GM23338 (cell line): ENCODE measurements at regions not wholly inside any gene's neighbourhood (a gene's known extent, or its start where the extent isn't known, plus 50 kb on each side); places are given as distances from the start of the nearest gene placed in this dataset.

Experiments
- ATAC-seq: fragments of 200-7000 bp; cut with Tn5 transposase; 3 replicates; pipeline ENCODE4 v1.9.1; 2020
- DNase-seq: peaks from one replicate; pipeline ENCODE4 v3.0.0-alpha.2; 2015; ENCODE audit warnings: low spot score
- H2AFZ ChIP-seq: fragments of 200-600 bp; sonication (generic); 2 replicates; pipeline ENCODE4 v1.8.0; 2016; ENCODE audit warnings: antibody characterized with exemption, mild to moderate bottlenecking, moderate library complexity
- H3F3A ChIP-seq: fragments of 200-600 bp; sonication (generic); replicated peaks from 2 replicates; pipeline ENCODE4 v1.8.0; 2017; ENCODE audit warnings: antibody characterized with exemption, mixed run types, low read depth
- H3K27ac ChIP-seq: fragments of 200-600 bp; sonication (generic); 2 replicates; pipeline ENCODE4 v1.6.1; 2016; ENCODE audit warnings: low read depth
- H3K27me3 ChIP-seq: fragments of 200-600 bp; sonication (generic); 2 replicates; pipeline ENCODE4 v1.8.0; 2016; ENCODE audit warnings: mild to moderate bottlenecking, mixed run types, moderate library complexity; ENCODE audit not compliant: insufficient read depth
- H3K36me3 ChIP-seq: fragments of 200-600 bp; sonication (generic); 2 replicates; pipeline ENCODE4 v1.8.0; 2016; ENCODE audit warnings: mild to moderate bottlenecking; ENCODE audit not compliant: insufficient read depth
- H3K4me1 ChIP-seq: fragments of 200-600 bp; sonication (generic); 2 replicates; pipeline ENCODE4 v1.8.0; 2016; ENCODE audit warnings: mild to moderate bottlenecking, moderate library complexity; ENCODE audit not compliant: insufficient read depth
- H3K4me2 ChIP-seq: fragments of 200-600 bp; sonication (generic); 2 replicates; pipeline ENCODE4 v1.7.1; 2017; ENCODE audit warnings: mixed run types
- H3K4me3 ChIP-seq: fragments of 200-600 bp; sonication (generic); 2 replicates; pipeline ENCODE4 v1.6.1; 2016; ENCODE audit warnings: mixed run types
- H3K79me2 ChIP-seq: fragments of 200-600 bp; sonication (generic); replicated peaks from 2 replicates; pipeline ENCODE4 v1.8.0; 2017; ENCODE audit warnings: mild to moderate bottlenecking; ENCODE audit not compliant: insufficient read depth
- H3K9me2 ChIP-seq: fragments of 200-600 bp; sonication (generic); 2 replicates; pipeline ENCODE4 v1.8.0; 2017; ENCODE audit not compliant: insufficient read depth
- H4K20me1 ChIP-seq: fragments of 200-600 bp; sonication (generic); replicated peaks from 2 replicates; pipeline ENCODE4 v1.8.0; 2017; ENCODE audit warnings: mild to moderate bottlenecking; ENCODE audit not compliant: insufficient read depth
- H3K27ac Mint-ChIP-seq: 2 replicates; pipeline ENCODE4 v1.8.0; 2020; ENCODE audit warnings: inconsistent platforms, mild to moderate bottlenecking, moderate library complexity, mixed read lengths
- H3K27me3 Mint-ChIP-seq: 3 replicates; pipeline ENCODE4 v1.8.0; 2022; ENCODE audit warnings: low read depth, mild to moderate bottlenecking, moderate library complexity, mixed read lengths, inconsistent platforms; ENCODE audit not compliant: insufficient read depth, poor library complexity
- H3K36me3 Mint-ChIP-seq: 3 replicates; pipeline ENCODE4 v1.8.0; 2021; ENCODE audit warnings: low read depth, mild to moderate bottlenecking, inconsistent platforms, moderate library complexity, mixed read lengths
- H3K4me1 Mint-ChIP-seq: 3 replicates; pipeline ENCODE4 v1.8.0; 2020; ENCODE audit warnings: mild to moderate bottlenecking, inconsistent platforms, mixed read lengths
- H3K4me3 Mint-ChIP-seq: 3 replicates; pipeline ENCODE4 v1.8.0; 2021; ENCODE audit warnings: moderate library complexity, mild to moderate bottlenecking, inconsistent platforms, mixed read lengths
- H3K9me3 Mint-ChIP-seq: 3 replicates; pipeline ENCODE4 v1.8.0; 2020; ENCODE audit warnings: moderate library complexity, mild to moderate bottlenecking, inconsistent platforms, mixed read lengths
- CREB1 ChIP-seq: fragments of 250-450 bp; sonication (Bioruptor Pico); IDR thresholded peaks from 2 replicates; pipeline ENCODE4 v1.5.0; 2020; ENCODE audit warnings: low read depth, mild to moderate bottlenecking, moderate library complexity
- REST ChIP-seq: IDR thresholded peaks from one replicate; pipeline ENCODE4 v1.6.1; 2018; ENCODE audit warnings: antibody characterized with exemption; ENCODE audit not compliant: unreplicated experiment
- ZNF331 ChIP-seq: fragments of 250-450 bp; sonication (Bioruptor Pico); IDR thresholded peaks from 2 replicates; pipeline ENCODE4 v1.5.0; 2020; ENCODE audit warnings: low read depth, mild to moderate bottlenecking, moderate library complexity
- ZNF462 ChIP-seq: fragments of 250-450 bp; sonication (Bioruptor Pico); IDR thresholded peaks from 2 replicates; pipeline ENCODE4 v1.5.0; 2020; ENCODE audit warnings: mild to moderate bottlenecking, moderate library complexity

- TF ChIP-seq REST, result no peak
These were observed 521.6 kb upstream of the SLIT2 start (continued) for GRCh38 chr4:19729886-19730651.

- H3K9me2 ChIP-seq, result no peaks in the 10 kb centered on the region
- TF ChIP-seq CREB1 (CRISPR knock-in tag), result no peak
- Mint-ChIP-seq H3K27me3 (peaks cover 2% of the 10 kb centered on the region), H3K4me1 (no peaks in the 10 kb centered on the region), H3K36me3 (no peaks in the 10 kb centered on the region), H3K9me3 (peaks cover 4% of the 10 kb centered on the region; the same call in 2 of the 3 replicates), H3K4me3 (no peak overlapping the region), H3K27ac (no peak overlapping the region)
- no peaks in the 10 kb centered on the region for H3K79me2 ChIP-seq
- no peaks in the 10 kb centered on the region for H3F3A ChIP-seq
- H3K27me3 ChIP-seq, result no peaks in the 10 kb centered on the region
- no peak overlapping the region for H3K27ac ChIP-seq
- ATAC-seq (no peak), DNase-seq (no peak)
- H3K4me1 ChIP-seq, result no peaks in the 10 kb centered on the region
- H3K4me2 ChIP-seq, result no peak overlapping the region
- H3K36me3 ChIP-seq, result no peaks in the 10 kb centered on the region
- H2AFZ ChIP-seq, result no peak overlapping the region
- no peaks in the 10 kb centered on the region for H4K20me1 ChIP-seq
- H3K4me3 ChIP-seq, result no peak overlapping the region
These were observed 522.9 kb upstream of the SLIT2 start for GRCh38 chr4:19728773-19729172.

- Histone ChIP-seq H4K20me1 (no peaks in the 10 kb centered on the region), H3K4me3 (no peak overlapping the region), H3K27ac (no peak overlapping the region), H3K4me2 (no peak overlapping the region), H3K9me2 (no peaks in the 10 kb centered on the region), H3K79me2 (no peaks in the 10 kb centered on the region), H3K27me3 (no peaks in the 10 kb centered on the region), H3F3A (no peaks in the 10 kb centered on the region), H3K4me1 (no peaks in the 10 kb centered on the region), H3K36me3 (no peaks in the 10 kb centered on the region), H2AFZ (no peak overlapping the region)
- TF ChIP-seq ZNF331 (CRISPR knock-in tag), result no peak
- no peak for TF ChIP-seq ZNF462 (CRISPR knock-in tag)
- no peak for TF ChIP-seq REST
- H3K9me3 Mint-ChIP-seq, result peaks cover 4% of the 10 kb centered on the region; the same call in 2 of the 3 replicates
- no peaks in the 10 kb centered on the region for H3K36me3 Mint-ChIP-seq
- no peaks in the 10 kb centered on the region for H3K27me3 Mint-ChIP-seq
- no peaks in the 10 kb centered on the region for H3K4me1 Mint-ChIP-seq
- no peak overlapping the region for H3K4me3 Mint-ChIP-seq
- ATAC-seq (no peak), DNase-seq (no peak)
- no peak overlapping the region for H3K27ac Mint-ChIP-seq
These were observed 524.6 kb upstream of the SLIT2 start for GRCh38 chr4:19727141-19727540.
